ENCODE measurements at regions not wholly inside any gene's neighbourhood (a gene's known extent, or its start where the extent isn't known, plus 50 kb on each side); places are given as distances from the start of the nearest gene placed in this dataset.
"Not testable (repeated sequence)": the region's sequence is repeated elsewhere in the genome, so short reads cannot be mapped to it uniquely, and the experiment has no call there.

- DNase-seq (ENCODE audit: low read depth, low spot score), result no peak
- Histone ChIP-seq H3K4me1 (ENCODE audit: control insufficient read depth, insufficient read depth, low read length) (peaks cover 4% of the 10 kb centered on the region; the same call in 1 of the 2 replicates), H3K4me3 (ENCODE audit: low read length) (no peak overlapping the region), H3K27me3 (ENCODE audit: control insufficient read depth, insufficient read depth, low read length) (no peaks in the 10 kb centered on the region), H3K27ac (ENCODE audit: low read length) (no peak overlapping the region), H3K9me3 (ENCODE audit: control insufficient read depth, insufficient read depth, low read length) (no peaks in the 10 kb centered on the region), H3K36me3 (ENCODE audit: control insufficient read depth, insufficient read depth, low read length) (no peaks in the 10 kb centered on the region)
- no CpG with 5 or more reads among the region's 2 CpGs for WGBS (ENCODE audit: insufficient coverage, insufficient read length)
Measured at GRCh38 chr9:2424619-2425033, 197.0 kb upstream of the VLDLR start.

- WGBS (ENCODE audit: insufficient coverage, insufficient read length), result 100% methylated on average over 1 of the region's 2 CpGs
- peaks cover 2% of the 10 kb centered on the region; the same call in 1 of the 2 replicates for H3K4me1 ChIP-seq (ENCODE audit: control insufficient read depth, insufficient read depth, low read length)
Measured at GRCh38 chr9:2425676-2426075, 195.9 kb upstream of the VLDLR start.

GRCh38 chr9:2427120-2427891 is 194.3 kb upstream of the VLDLR start:
- no peaks in the 10 kb centered on the region for H3K4me1 ChIP-seq (ENCODE audit: control insufficient read depth, insufficient read depth, low read length)
- WGBS (ENCODE audit: insufficient coverage, insufficient read length), result no CpG with 5 or more reads among the region's 10 CpGs
- no peak overlapping the region for H3K4me3 ChIP-seq (ENCODE audit: low read length)
- no peak overlapping the region for H3K27ac ChIP-seq (ENCODE audit: low read length)
- no peaks in the 10 kb centered on the region for H3K27me3 ChIP-seq (ENCODE audit: control insufficient read depth, insufficient read depth, low read length)
- H3K9me3 ChIP-seq (ENCODE audit: control insufficient read depth, insufficient read depth, low read length), result no peaks in the 10 kb centered on the region
- no peaks in the 10 kb centered on the region for H3K36me3 ChIP-seq (ENCODE audit: control insufficient read depth, insufficient read depth, low read length)
- no peak for DNase-seq (ENCODE audit: low read depth, low spot score)

More at GRCh38 chr9:2425676-2426075, 195.9 kb upstream of the VLDLR start:
- Histone ChIP-seq H3K27me3 (ENCODE audit: control insufficient read depth, insufficient read depth, low read length) (no peaks in the 10 kb centered on the region), H3K27ac (ENCODE audit: low read length) (no peak overlapping the region), H3K36me3 (ENCODE audit: control insufficient read depth, insufficient read depth, low read length) (no peaks in the 10 kb centered on the region), H3K9me3 (ENCODE audit: control insufficient read depth, insufficient read depth, low read length) (no peaks in the 10 kb centered on the region), H3K4me3 (ENCODE audit: low read length) (no peak overlapping the region)
- no peak for DNase-seq (ENCODE audit: low read depth, low spot score)

DNA sequence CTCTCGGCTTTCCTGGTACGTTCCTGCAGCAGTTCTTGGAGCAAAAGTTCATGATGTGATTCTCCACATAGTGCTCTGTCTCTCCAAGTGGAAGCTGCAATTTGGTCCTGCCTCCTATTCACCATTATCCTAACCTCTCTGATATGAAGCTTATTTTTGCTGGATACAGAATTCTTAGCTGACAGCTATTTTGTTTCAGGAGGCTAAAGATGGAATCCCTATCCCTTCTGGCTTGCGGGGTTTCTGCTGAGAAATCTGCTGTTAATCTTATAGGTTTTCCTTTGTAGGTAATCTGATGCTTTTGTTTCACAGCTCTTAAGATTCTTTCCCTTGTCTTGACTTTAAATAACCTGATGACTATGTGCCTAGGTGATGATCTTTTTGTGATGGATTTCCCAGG is 181.6 kb upstream of the VLDLR start:
- no peaks in the 10 kb centered on the region for H3K27me3 ChIP-seq (ENCODE audit: control insufficient read depth, insufficient read depth, low read length)
- 0 out of 2 replicates have a peak, but pooled peaks cover 3% of the 10 kb centered on the region for H3K36me3 ChIP-seq (ENCODE audit: control insufficient read depth, insufficient read depth, low read length)
- peaks cover 4% of the 10 kb centered on the region for H3K9me3 ChIP-seq (ENCODE audit: control insufficient read depth, insufficient read depth, low read length)
- no peak for DNase-seq (ENCODE audit: low read depth, low spot score)
- no CpG with 5 or more reads among the region's 3 CpGs for WGBS (ENCODE audit: insufficient coverage, insufficient read length)
- H3K4me1 ChIP-seq (ENCODE audit: control insufficient read depth, insufficient read depth, low read length), result no peaks in the 10 kb centered on the region
- no peak overlapping the region for H3K4me3 ChIP-seq (ENCODE audit: low read length)
- H3K27ac ChIP-seq (ENCODE audit: low read length), result no peak overlapping the region

GRCh38 chr9:2443933-2444332 is 177.7 kb upstream of the VLDLR start:
- WGBS (ENCODE audit: insufficient coverage, insufficient read length), result no CpG with 5 or more reads among the region's 1 CpG
- H3K27me3 ChIP-seq (ENCODE audit: control insufficient read depth, insufficient read depth, low read length); H3K27ac ChIP-seq (ENCODE audit: low read length); H3K4me1 ChIP-seq (ENCODE audit: control insufficient read depth, insufficient read depth, low read length); DNase-seq (ENCODE audit: low read depth, low spot score); H3K36me3 ChIP-seq (ENCODE audit: control insufficient read depth, insufficient read depth, low read length); H3K9me3 ChIP-seq (ENCODE audit: control insufficient read depth, insufficient read depth, low read length); H3K4me3 ChIP-seq (ENCODE audit: low read length): not testable (repeated sequence)

DNA sequence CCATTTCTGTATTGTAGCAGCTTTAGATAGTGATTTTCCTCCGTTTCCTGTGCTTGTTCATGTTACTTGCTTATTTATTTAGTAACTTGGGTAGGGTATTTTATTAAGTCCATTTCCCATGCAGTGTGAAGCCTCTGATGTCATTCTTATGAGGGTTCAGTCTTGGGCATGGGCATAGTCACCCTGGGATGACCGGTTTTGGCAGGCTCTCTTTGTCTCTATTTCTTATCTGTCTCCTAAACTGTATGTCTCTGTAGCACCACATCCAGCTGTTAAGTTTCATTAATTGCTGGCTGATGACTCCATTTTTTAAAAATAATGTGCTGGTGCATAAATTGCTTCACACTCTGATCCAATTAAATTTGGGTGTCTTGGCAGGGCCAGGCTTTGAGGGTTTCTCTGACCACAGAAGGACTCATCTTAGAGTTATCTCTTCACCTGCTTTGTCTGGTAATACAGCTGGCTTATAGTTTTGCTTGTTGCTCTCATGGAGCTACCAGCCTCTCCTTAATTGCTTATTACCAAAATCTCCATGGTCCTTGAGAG is 173.3 kb upstream of the VLDLR start:
- Histone ChIP-seq H3K9me3 (ENCODE audit: control insufficient read depth, insufficient read depth, low read length) (no peaks in the 10 kb centered on the region), H3K27me3 (ENCODE audit: control insufficient read depth, insufficient read depth, low read length) (no peaks in the 10 kb centered on the region), H3K27ac (ENCODE audit: low read length) (no peak overlapping the region), H3K36me3 (ENCODE audit: control insufficient read depth, insufficient read depth, low read length) (no peaks in the 10 kb centered on the region), H3K4me3 (ENCODE audit: low read length) (no peak overlapping the region), H3K4me1 (ENCODE audit: control insufficient read depth, insufficient read depth, low read length) (no peaks in the 10 kb centered on the region)
- DNase-seq (ENCODE audit: low read depth, low spot score), result no peak
- no CpG with 5 or more reads among the region's 2 CpGs for WGBS (ENCODE audit: insufficient coverage, insufficient read length)

GRCh38 chr9:2453106-2453505 is 168.5 kb upstream of the VLDLR start:
- no peaks in the 10 kb centered on the region for H3K36me3 ChIP-seq (ENCODE audit: control insufficient read depth, insufficient read depth, low read length)
- H3K4me1 ChIP-seq (ENCODE audit: control insufficient read depth, insufficient read depth, low read length), result no peaks in the 10 kb centered on the region; the same call in 1 of the 2 replicates
- H3K27me3 ChIP-seq (ENCODE audit: control insufficient read depth, insufficient read depth, low read length), result no peaks in the 10 kb centered on the region
- no CpG with 5 or more reads among the region's 1 CpG for WGBS (ENCODE audit: insufficient coverage, insufficient read length)
- H3K4me3 ChIP-seq (ENCODE audit: low read length), result no peak overlapping the region
- H3K27ac ChIP-seq (ENCODE audit: low read length), result no peak overlapping the region
- no peaks in the 10 kb centered on the region for H3K9me3 ChIP-seq (ENCODE audit: control insufficient read depth, insufficient read depth, low read length)
- DNase-seq (ENCODE audit: low read depth, low spot score), result no peak

DNA sequence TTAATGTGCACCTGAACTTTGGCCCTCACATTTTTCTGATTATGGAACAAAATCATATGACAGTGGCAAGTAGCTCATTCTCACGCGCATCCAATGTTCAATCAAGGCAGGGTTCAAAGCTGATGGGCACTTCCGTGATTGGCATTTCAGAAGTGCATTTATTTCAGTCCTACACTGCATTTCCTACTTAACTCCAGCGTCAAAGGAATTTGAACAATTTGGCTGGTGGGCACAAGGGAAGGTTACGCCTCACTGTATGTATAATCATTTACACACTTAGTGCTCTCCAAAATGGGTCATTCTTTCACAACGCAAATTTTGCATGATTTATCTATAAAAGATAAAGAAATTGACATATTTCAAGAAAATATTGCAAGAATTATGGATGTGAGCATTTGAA is 167.9 kb upstream of the VLDLR start:
- Histone ChIP-seq H3K4me1 (ENCODE audit: control insufficient read depth, insufficient read depth, low read length) (no peaks in the 10 kb centered on the region; the same call in 1 of the 2 replicates), H3K36me3 (ENCODE audit: control insufficient read depth, insufficient read depth, low read length) (no peaks in the 10 kb centered on the region), H3K9me3 (ENCODE audit: control insufficient read depth, insufficient read depth, low read length) (no peaks in the 10 kb centered on the region), H3K27me3 (ENCODE audit: control insufficient read depth, insufficient read depth, low read length) (no peaks in the 10 kb centered on the region), H3K27ac (ENCODE audit: low read length) (no peak overlapping the region), H3K4me3 (ENCODE audit: low read length) (no peak overlapping the region)
- DNase-seq (ENCODE audit: low read depth, low spot score), result no peak
- WGBS (ENCODE audit: insufficient coverage, insufficient read length), result no CpG with 5 or more reads among the region's 6 CpGs

GRCh38 chr9:2459756-2460155 is 161.8 kb upstream of the VLDLR start:
- no peak overlapping the region for H3K4me3 ChIP-seq (ENCODE audit: low read length)
- no peak overlapping the region for H3K27ac ChIP-seq (ENCODE audit: low read length)
- H3K27me3 ChIP-seq (ENCODE audit: control insufficient read depth, insufficient read depth, low read length), result no peaks in the 10 kb centered on the region
- H3K9me3 ChIP-seq (ENCODE audit: control insufficient read depth, insufficient read depth, low read length), result no peaks in the 10 kb centered on the region
- no peaks in the 10 kb centered on the region for H3K36me3 ChIP-seq (ENCODE audit: control insufficient read depth, insufficient read depth, low read length)
- H3K4me1 ChIP-seq (ENCODE audit: control insufficient read depth, insufficient read depth, low read length), result no peaks in the 10 kb centered on the region
- WGBS (ENCODE audit: insufficient coverage, insufficient read length), result no CpG with 5 or more reads among the region's 3 CpGs
- no peak for DNase-seq (ENCODE audit: low read depth, low spot score)

- H3K4me3 ChIP-seq (ENCODE audit: low read length), result no peak overlapping the region
- no peaks in the 10 kb centered on the region for H3K9me3 ChIP-seq (ENCODE audit: control insufficient read depth, insufficient read depth, low read length)
- no peaks in the 10 kb centered on the region for H3K27me3 ChIP-seq (ENCODE audit: control insufficient read depth, insufficient read depth, low read length)
- WGBS (ENCODE audit: insufficient coverage, insufficient read length), result no CpG with 5 or more reads among the region's 5 CpGs
- no peaks in the 10 kb centered on the region for H3K36me3 ChIP-seq (ENCODE audit: control insufficient read depth, insufficient read depth, low read length)
- H3K27ac ChIP-seq (ENCODE audit: low read length), result no peak overlapping the region
- no peak for DNase-seq (ENCODE audit: low read depth, low spot score)
- no peaks in the 10 kb centered on the region for H3K4me1 ChIP-seq (ENCODE audit: control insufficient read depth, insufficient read depth, low read length)
Measured at GRCh38 chr9:2461892-2462291, 159.7 kb upstream of the VLDLR start.

GRCh38 chr9:2464624-2465023 is 157.0 kb upstream of the VLDLR start:
- WGBS (ENCODE audit: insufficient coverage, insufficient read length), result no CpG with 5 or more reads among the region's 2 CpGs
- Histone ChIP-seq H3K27ac (ENCODE audit: low read length) (no peak overlapping the region), H3K9me3 (ENCODE audit: control insufficient read depth, insufficient read depth, low read length) (no peaks in the 10 kb centered on the region), H3K4me1 (ENCODE audit: control insufficient read depth, insufficient read depth, low read length) (no peaks in the 10 kb centered on the region), H3K27me3 (ENCODE audit: control insufficient read depth, insufficient read depth, low read length) (no peaks in the 10 kb centered on the region), H3K4me3 (ENCODE audit: low read length) (no peak overlapping the region), H3K36me3 (ENCODE audit: control insufficient read depth, insufficient read depth, low read length) (no peaks in the 10 kb centered on the region; the same call in 1 of the 2 replicates)
- no peak for DNase-seq (ENCODE audit: low read depth, low spot score)
